Sigmoid colon (tissue), 6 donors: ENCODE measurements at regions not wholly inside any gene's neighbourhood (a gene's known extent, or its start where the extent isn't known, plus 50 kb on each side); places are given as distances from the start of the nearest gene placed in this dataset.

Experiments used
- DNase-seq: peaks from one replicate; pipeline ENCODE4 v3.0.0-alpha.2; 2019
- H3K27ac ChIP-seq, 4 donors: fragments of 200-600 bp; sonication (generic); one replicate each; pipeline ENCODE4 v1.5.1; 2016 to 2019; ENCODE audit warnings: mild to moderate bottlenecking in 1 of 4
- H3K27me3 ChIP-seq, 3 donors: fragments of 200-600 bp; sonication (generic); one replicate each; pipeline ENCODE4 v1.5.1; 2019; ENCODE audit warnings: mild to moderate bottlenecking in 1 of 3
- H3K36me3 ChIP-seq, 4 donors: fragments of 200-600 bp; sonication (generic); one replicate each; pipeline ENCODE4 v1.5.1; 2016 to 2019
- H3K4me1 ChIP-seq, 4 donors: fragments of 200-600 bp; sonication (generic); one replicate each; pipeline ENCODE4 v1.5.1; 2017 to 2019
- H3K4me3 ChIP-seq, 4 donors: fragments of 200-600 bp; sonication (generic); one replicate each; pipeline ENCODE4 v1.5.1; 2017 to 2019; ENCODE audit warnings: mild to moderate bottlenecking in 2 of 4, moderate library complexity in 1 of 4
- H3K9me3 ChIP-seq, 4 donors: fragments of 200-600 bp in 3 of 4; sonication (generic) in 3 of 4; one replicate each; pipeline versions ENCODE4 v1.5.1 to v1.6.1; 2013 to 2019
- CTCF ChIP-seq, 4 experiments: fragments of 450-650 bp in 3 of 4; fragments of 200-600 bp in 1 of 4; IDR thresholded peaks; one replicate each; pipeline ENCODE4 v1.5.1; 2016 to 2019; ENCODE audit warnings: antibody characterized with exemption in 4 of 4, mild to moderate bottlenecking in 3 of 4, moderate library complexity in 2 of 4
- EP300 ChIP-seq, 4 donors: sonication (generic); formaldehyde crosslinking; IDR thresholded peaks; one replicate each; pipeline ENCODE4 v1.6.1; 2017; ENCODE audit warnings: antibody characterized with exemption in 4 of 4
- POLR2A ChIP-seq, 2 donors: fragments of 450-650 bp; IDR thresholded peaks; one replicate each; pipeline ENCODE4 v1.6.1; 2016; ENCODE audit warnings: antibody characterized with exemption in 2 of 2, mild to moderate bottlenecking in 2 of 2, moderate library complexity in 2 of 2
- POLR2AphosphoS5 ChIP-seq, 4 donors: sonication (generic); formaldehyde crosslinking; IDR thresholded peaks; one replicate each; pipeline ENCODE4 v1.6.1; 2017; ENCODE audit warnings: antibody characterized with exemption in 4 of 4
- WGBS, 2 donors: extraction: QIAGEN DNeasy Blood & Tissue Kit; methylation state at CpG; one replicate each; pipeline ENCODE4 v1.1.7; 2013; 5-methylcytosine and 5-hydroxymethylcytosine counted together
- intact Hi-C: fragments of 100-400 bp; cut with DNase I; formaldehyde crosslinking; loops from one replicate; pipeline ENCODE4 v1.15.1; 2023
- donor health status: healthy with polysubstance abuse.
- donor health status: healthy.

GRCh38 chr5:135723491-135723890 lies 111.0 kb upstream of the SLC25A48 start:
- no peak for DNase-seq
- H3K27me3 ChIP-seq = no peaks in the 10 kb centered on the region
- H3K36me3 ChIP-seq = no peaks in the 10 kb centered on the region
- no peak overlapping the region for H3K27ac ChIP-seq
- H3K9me3 ChIP-seq = no peaks in the 10 kb centered on the region
- WGBS, 2 donors = 67 to 73% methylated on average over 2 of the region's 2 CpGs
- H3K4me1 ChIP-seq = no peaks in the 10 kb centered on the region
- no peak overlapping the region for H3K4me3 ChIP-seq
- TF ChIP-seq EP300 (IDR thresholded peaks at IDR 0.05) = no peak
- no peak for TF ChIP-seq POLR2A (IDR thresholded peaks at IDR 0.05)
- TF ChIP-seq CTCF (IDR thresholded peaks at IDR 0.05) = no peak
- no peak for TF ChIP-seq POLR2AphosphoS5 (IDR thresholded peaks at IDR 0.05)
- intact Hi-C loops = no loop called here

GRCh38 chr5:135721548-135722090 lies 112.8 kb upstream of the SLC25A48 start:
- WGBS, 2 donors = 81 to 84% methylated on average over 1 of the region's 1 CpG
- H3K27ac ChIP-seq = no peak overlapping the region
- H3K9me3 ChIP-seq = no peaks in the 10 kb centered on the region
- intact Hi-C loops = no loop called here
- H3K27me3 ChIP-seq = no peaks in the 10 kb centered on the region
- H3K36me3 ChIP-seq = no peaks in the 10 kb centered on the region
- no peaks in the 10 kb centered on the region for H3K4me1 ChIP-seq
- no peak for DNase-seq
- TF ChIP-seq EP300 (IDR thresholded peaks at IDR 0.05) (no peak), CTCF (IDR thresholded peaks at IDR 0.05) (no peak), POLR2A (IDR thresholded peaks at IDR 0.05) (no peak), POLR2AphosphoS5 (IDR thresholded peaks at IDR 0.05) (no peak)
- H3K4me3 ChIP-seq = no peak overlapping the region

- Histone ChIP-seq H3K27me3 (no peaks in the 10 kb centered on the region), H3K9me3 (no peaks in the 10 kb centered on the region), H3K4me1 (no peaks in the 10 kb centered on the region), H3K36me3 (no peaks in the 10 kb centered on the region), H3K4me3 (no peak overlapping the region), H3K27ac (no peak overlapping the region)
- DNase-seq = no peak
- whole genome bisulfite sequencing, 2 donors = 87 to 94% methylated on average over 2 of the region's 2 CpGs
- intact Hi-C loops = no loop called here
- TF ChIP-seq POLR2A (IDR thresholded peaks at IDR 0.05) = no peak
- no peak for TF ChIP-seq EP300 (IDR thresholded peaks at IDR 0.05)
- TF ChIP-seq CTCF (IDR thresholded peaks at IDR 0.05) = no peak
These were observed 114.3 kb upstream of the SLC25A48 start for GRCh38 chr5:135720191-135720590.

DNA sequence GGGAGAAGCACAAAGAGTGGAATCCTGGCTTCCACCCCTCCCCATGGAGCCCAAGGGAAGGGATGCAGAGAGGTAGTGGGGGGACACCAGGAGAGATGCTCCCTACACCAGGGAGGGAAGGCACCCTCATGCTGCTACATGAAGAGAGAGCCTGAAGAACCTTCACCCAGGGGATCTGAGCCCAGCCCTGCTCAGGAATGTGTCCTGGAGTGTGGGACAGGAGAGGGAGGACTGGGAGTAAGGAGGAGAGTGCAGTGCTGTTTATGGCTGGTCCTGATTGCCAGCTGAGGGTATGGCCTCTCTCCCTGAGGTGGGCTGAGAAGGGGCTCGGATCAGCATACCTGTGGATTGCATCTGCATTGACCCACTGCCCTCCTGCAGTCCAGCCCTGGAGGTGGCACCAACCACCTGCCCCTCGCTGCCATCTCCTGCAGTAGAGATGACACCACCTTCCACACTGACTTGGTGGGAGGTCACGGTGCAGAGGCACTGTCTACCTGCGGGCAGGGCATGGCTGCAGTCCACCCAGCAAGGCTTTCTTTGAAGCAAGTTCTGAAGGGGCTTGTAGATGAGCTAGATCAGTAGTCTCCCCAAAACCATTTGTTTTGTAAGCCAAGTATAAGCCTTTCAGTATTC lies 114.9 kb upstream of the SLC25A48 start:
- Histone ChIP-seq H3K27ac (no peak overlapping the region), H3K4me3 (no peak overlapping the region), H3K36me3 (no peaks in the 10 kb centered on the region), H3K4me1 (no peaks in the 10 kb centered on the region), H3K27me3 (no peaks in the 10 kb centered on the region), H3K9me3 (no peaks in the 10 kb centered on the region)
- TF ChIP-seq POLR2AphosphoS5 (IDR thresholded peaks at IDR 0.05) (no peak), EP300 (IDR thresholded peaks at IDR 0.05) (no peak), POLR2A (IDR thresholded peaks at IDR 0.05) (no peak), CTCF (IDR thresholded peaks at IDR 0.05) (no peak)
- DNase-seq = no peak
- WGBS, 2 donors = 79 to 86% methylated on average over 4 of the region's 4 CpGs
- intact Hi-C loops = no loop called here

GRCh38 chr5:135718651-135719050 lies 115.8 kb upstream of the SLC25A48 start:
- Histone ChIP-seq H3K4me1 (no peaks in the 10 kb centered on the region), H3K36me3 (no peaks in the 10 kb centered on the region), H3K9me3 (no peaks in the 10 kb centered on the region), H3K4me3 (no peak overlapping the region), H3K27ac (no peak overlapping the region), H3K27me3 (no peaks in the 10 kb centered on the region)
- intact Hi-C loops = no loop called here
- DNase-seq = peak; percentile 10
- 18 to 54% methylated on average over 1 of the region's 1 CpG for WGBS, 2 donors
- TF ChIP-seq POLR2A (IDR thresholded peaks at IDR 0.05) (no peak), EP300 (IDR thresholded peaks at IDR 0.05) (no peak), POLR2AphosphoS5 (IDR thresholded peaks at IDR 0.05) (no peak), CTCF (IDR thresholded peaks at IDR 0.05) (no peak)
